NCI-H526 (cell line): ENCODE measurements at regions not wholly inside any gene's neighbourhood (a gene's known extent, or its start where the extent isn't known, plus 50 kb on each side); places are given as distances from the start of the nearest gene placed in this dataset.

Experiments used
- DNase-seq, 2 experiments: peaks; one replicate each; lab custom pipeline; 2025; lab: John Stamatoyannopoulos, UW

DNA sequence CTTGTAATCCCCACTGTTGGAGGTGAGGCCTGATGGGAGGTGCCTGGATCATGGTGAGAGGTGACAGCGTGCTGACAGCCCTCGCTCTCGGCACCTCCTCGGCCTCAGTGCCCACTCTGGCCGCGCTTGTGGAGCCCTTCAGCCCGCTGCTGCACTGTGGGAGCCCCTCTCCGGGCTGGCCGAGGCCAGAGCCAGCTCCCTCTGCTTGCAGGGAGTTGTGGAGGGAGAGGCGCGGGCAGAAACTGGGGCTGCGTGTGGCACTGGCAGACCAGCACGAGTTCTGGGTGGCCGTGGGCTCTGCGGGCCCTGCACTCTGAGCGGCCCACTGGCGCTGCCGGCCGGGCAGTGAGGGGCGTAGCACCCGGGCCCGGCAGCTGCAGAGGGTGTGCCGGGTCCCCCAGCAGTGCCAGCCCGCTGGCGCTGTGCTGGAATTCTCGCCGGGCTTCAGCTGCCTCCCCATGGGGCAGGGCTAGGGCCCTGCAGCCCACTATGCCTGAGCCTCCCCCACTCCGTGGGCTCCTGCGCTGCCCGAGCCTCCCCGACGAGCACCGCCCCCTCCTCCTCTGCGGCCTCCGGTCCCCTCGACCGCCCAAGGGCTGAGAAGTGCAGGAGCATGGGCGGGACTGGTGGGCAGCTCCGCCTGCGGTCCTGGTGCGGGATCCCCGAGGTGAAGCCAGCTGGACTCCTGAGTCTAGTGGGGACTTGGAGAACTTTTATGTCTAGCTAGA is 197.1 kb downstream of the SPP2 start:
- DNase-seq = no peak

DNA sequence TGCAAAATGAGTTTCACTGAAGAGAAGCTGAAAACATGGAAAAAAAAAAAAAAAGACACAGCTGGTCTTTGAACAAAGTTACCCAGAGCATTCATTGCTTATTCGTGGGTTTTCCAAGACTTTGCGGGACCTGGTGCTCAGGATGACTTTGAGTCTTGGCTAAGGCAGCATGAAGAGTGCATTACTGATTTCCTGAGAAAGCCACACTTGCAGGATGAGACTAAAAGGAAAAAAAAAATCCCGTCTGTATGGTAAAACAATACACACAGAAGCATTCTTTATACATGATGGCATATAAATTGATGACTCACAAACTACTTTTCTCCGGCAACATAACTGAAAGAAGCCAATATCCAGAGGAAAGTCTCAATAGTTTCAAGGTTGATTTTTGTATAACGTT is 195.4 kb downstream of the SPP2 start:
- no peak for DNase-seq

DNA sequence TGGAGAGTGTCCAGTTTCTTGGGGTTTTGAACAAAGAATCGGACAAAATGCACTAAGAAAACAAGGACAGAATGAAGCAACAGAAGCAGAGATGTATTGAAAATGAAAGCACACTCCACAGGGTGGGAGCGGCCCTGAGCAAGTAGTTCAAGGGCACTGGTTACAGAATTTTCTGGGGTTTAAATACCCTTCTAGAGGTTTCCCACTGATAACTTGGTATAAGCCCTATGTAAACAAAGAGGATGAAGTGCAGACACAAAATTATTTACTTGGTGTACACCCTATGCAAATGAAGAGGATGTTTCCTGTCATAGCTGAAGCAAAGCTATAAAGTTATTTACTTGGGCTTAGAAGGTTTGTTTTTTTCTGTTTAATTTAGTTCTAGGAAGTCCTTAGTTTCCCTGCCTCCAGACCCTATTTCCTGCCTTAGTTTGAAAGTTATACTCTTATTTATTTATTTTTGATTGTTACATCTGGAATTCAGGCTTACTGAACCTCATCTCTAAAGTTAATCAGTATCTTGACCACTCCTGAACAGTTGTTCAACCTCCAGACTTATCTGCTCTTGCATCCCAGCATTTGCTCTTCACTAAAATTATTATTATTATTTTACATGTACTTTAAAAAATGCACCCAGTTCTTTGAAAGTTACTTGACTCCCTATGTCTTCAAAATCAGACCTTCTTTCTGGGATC is 193.5 kb downstream of the SPP2 start:
- DNase-seq = peak; percentile 16 to 20

DNA sequence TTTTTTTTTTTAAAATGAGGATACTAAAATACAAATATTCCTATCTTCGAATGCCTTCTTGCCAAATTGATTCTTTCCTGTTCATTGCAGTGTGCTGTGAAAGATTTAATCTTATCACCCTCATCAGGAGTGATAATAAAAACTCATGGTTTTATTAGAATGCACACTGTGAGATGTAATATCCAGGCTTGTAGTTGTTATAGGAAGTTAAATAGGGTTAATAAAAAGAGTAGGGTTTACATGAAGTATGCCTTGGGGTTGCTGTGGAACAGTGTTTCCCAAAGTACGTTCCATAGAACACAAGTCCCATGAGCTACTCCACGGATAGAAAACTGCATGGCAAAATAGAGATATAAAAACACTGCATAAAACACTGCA is 191.9 kb downstream of the SPP2 start:
- no peak for DNase-seq

DNA sequence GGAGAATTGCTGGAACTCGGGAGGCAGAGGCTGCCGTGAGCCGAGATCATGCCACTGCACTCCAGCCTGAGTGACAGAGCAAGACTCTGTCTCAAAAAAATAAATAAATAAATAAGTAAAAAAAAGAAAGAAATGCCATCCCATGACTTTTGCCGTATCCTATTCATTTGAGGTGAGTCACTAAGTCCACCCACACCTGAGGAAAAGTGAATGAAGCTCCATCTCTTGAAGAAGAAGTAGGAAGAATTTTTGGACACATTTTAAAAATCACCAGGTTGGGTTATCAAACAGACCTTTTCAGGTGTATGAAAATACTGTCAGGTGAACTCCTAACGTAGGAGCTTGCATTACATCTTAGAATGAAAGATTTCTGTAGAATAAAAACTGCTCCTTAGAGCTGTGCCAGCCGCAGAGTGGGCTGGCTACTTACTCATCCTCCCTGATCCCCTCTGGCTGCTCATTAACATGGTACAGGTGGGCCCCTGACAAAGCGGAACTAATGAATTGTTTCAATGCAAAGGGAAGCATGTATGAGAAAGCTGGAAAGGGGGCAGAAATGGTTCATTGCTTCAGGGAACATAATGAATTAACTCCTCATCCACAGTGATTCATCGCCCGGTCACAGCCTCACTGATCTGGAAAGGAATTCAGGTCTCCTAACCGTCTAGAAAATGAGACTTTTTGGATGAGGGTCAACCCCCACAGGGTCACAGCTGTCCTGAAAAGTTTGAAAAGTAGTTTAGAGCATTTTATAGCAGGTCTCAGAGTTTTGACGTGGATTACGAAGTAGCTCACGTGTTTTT is 191.4 kb downstream of the SPP2 start:
- no peak for DNase-seq

- DNase-seq = no peak
These were observed 190.4 kb downstream of the SPP2 start for GRCh38 chr2:234240917-234241316.

DNA sequence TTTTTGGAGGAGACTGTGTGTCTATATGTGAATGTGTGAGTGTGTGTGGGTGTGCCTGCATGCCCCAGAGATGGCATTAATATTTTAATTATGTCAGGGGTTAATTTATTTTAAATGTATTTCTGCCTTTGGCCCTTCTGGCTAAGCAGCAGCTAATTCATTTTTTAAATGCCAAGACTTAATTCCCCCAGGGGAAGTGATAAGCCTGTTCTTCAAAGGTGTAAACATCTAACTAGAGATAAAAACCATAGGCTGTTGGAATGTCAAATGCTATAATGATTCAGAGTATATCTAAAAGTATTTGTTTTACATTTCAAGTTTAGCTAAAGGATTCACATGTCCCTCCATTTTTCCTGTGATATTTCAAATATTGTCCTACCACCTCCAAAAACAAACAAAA is 184.7 kb downstream of the SPP2 start:
- no peak for DNase-seq

DNA sequence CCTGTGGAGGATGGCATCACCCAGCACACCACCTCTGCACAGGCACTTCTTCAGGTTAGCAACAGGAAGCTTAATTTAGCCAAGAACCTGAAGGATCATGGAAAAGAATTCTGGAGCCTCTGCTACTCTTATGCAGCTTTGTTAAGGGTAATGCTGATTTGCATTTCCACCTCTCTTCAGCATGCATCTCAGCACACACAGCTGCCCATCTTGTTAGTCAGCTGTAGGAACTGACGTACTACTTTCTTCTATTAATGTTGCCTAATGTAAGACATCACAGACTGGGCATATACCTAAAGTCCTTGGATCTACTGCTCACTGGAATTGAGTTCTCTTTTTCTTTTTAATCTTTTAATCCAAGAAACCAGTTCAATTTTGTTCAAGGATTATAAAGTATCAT is 181.0 kb downstream of the SPP2 start:
- DNase-seq = peak; percentile 8 to 31

DNA sequence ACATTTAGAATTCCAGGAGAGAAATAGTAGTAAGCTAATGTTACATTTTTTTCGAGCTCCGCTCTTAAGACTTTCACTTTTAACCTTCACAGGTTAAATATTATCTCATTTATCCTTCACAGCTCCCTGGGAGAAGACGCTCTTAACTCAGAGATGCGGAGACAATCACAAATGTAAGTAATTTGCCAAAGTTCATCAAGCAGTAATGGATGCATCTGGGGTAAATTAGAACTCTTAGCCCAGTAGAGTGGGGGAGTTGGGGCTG is 168.5 kb downstream of the SPP2 start:
- no peak for DNase-seq

- no peak for DNase-seq
These were observed 168.0 kb downstream of the SPP2 start for GRCh38 chr2:234218266-234219045.

GRCh38 chr2:234212534-234212933 is 162.0 kb downstream of the SPP2 start:
- no peak for DNase-seq

DNA sequence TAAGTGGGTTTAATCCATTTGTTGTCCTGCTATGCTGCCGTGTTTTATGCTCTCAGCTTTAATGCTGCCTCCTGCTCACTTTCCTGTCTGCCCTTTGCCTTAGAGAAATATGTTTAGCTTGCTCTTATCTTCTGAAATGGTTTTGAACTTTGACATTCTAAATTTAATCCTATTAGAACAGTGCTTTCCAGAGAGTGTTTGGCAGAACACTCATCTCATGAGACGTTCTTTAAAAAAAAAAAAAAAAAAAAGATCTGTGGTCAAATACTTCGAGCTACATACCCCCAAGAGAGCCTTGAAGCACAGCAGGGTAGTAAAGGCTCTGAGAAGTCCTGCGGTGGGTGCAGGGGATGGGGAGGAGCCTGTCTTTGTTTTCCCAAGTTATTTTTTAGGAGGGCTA is 161.3 kb downstream of the SPP2 start:
- no peak for DNase-seq

DNA sequence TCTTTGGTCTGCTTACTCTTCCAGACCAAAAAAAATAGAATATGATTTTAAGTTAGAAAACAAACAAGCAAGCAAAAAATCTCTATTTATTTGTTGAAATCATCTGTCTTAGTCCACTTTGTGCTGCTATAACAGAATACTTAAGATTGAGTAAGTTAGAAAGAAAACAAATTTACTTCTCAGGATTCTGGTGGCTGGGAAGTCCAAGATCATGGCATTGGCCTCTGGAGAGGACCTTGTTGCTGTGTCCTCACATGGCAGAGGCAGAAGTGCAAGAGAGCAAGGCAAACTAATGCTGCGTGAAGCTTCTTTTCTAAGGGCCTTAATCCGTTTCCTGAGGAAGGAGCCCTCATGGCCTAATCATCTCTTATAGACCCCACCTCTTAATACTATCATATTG is 156.2 kb downstream of the SPP2 start:
- no peak for DNase-seq

DNA sequence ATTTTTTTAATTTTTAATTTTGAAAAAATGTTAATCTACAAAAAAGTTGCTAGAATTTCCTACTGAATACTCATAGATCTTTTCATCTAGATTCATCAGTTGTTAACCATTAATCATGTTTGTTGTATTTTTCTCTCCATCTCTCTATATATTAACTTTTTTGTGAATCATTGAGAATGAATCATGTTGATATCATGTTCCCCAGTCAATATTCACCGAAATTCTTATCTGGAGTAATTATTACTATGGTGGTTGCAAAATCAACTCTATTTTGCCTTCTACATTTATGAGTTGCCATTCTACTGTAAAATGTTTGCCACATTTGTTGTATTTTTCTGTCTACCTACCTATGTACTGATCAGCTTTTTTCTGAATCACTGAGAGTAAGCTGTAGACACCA is 154.0 kb downstream of the SPP2 start:
- no peak for DNase-seq

DNA sequence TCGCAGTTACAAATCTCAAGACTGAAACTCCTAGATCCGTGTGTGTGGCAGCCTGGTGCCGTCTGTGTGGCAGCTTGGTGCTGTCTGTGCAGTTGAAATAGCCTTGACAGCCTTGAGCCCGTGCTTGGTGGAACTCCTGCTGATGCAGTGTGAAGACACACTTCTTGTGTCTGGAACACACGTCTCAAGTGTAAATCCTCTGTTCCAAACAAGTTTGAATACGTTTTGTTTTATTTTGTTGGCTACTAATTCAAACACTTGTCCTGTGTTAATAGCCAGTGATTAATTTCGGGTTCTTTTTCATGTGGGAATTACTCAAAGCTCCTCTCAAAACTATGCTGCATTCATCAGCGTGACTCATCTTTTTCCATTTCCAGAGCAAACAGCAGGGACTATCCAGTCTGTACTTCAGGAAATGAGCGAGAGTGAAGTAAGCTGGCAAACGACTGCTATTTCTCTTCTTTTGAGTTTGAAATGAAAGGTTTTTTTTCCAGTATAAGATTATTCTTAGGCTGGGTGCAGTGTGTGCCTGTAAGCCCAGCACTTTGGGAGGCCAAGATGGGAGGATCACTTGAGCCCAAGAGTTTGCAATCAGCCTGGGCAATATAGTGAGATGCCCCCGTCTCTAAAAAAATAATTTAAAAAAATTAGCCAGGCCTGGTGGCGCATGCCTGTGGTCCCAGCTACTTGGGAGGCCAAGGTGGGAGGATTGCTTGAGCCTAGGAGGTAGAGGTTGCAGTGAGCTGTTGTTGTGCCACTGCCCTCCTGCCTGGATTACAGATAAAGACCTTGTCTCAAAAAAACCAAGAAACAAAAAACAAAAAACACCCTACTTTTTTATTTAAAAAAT is 152.9 kb downstream of the SPP2 start:
- DNase-seq = no peak

DNA sequence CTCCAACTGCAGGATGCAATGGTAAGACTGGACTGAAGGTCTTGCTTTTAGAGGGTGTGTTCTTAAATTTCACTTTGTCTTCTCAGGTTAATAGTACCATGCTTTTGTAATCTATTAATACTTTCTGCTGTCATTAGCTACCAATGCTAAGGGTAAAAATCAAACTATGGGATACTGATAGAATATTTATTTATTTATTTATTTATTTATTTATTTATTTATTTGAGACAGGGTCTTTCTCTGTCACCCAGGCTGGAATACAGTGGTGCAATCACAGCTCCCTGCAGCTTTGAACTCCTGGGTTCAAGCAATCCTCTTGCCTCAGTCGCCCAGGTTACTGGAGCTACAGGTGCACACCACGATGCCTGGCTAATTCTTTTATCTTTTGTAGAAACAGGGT is 152.1 kb downstream of the SPP2 start:
- no peak for DNase-seq

DNA sequence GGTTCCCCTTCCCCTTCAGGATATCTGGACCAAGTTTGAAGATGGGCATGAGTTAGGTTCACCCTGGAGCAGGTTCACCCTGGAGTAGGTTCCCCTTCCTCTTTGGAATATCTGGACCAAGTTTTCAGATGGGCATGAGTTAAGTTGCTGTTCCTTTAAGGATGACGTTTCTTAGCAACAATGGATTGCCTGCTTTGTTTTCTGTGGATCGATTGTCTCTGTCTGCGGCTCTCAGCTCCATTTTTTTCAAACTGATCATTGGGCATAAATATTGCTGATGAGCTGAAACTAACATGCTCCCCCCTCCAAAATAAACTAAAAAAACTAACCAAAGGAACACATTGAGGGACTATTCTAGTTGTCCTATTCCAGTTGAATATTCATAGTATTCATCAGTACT is 149.5 kb downstream of the SPP2 start:
- no peak for DNase-seq

DNA sequence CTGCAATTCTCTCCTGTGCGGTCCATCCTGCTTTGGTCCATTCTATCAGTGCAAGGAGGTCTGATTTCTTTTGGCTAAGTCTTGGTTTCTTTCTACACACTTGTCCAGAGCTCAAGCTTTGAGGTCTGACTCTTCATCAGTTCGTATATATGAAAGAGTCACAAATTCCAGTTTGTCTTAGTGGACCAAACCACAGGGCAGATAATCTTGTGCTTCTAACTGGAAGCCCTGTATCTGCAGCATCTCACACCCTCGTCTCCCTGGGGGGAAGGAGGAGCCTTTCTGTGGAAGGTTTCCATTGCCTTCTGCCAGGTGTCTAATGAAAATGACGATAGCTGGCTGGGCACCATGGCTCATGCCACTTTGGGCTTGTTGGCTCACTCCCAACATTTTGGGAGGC is 148.5 kb downstream of the SPP2 start:
- DNase-seq = no peak

DNA sequence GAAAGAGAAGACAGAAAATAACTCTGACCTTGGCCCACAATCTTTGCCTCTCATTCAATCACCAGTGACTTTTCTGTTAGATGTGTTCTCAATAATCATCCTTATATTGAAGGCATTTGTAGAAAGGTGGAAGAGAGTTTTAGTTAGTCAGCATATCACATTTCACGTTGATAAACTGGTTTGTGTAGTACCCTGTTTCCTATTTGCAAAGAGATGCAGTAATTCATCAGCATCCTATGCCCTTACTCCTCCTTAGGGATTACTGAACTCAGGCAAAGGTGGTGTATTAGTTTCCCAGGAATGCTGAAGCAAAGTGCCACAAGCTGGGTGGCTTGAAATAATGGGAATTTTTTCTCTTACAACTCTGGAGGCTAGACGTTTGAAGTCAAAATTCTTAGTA is 145.0 kb downstream of the SPP2 start:
- DNase-seq = peak in 1 of 2 experiments; percentile 13

GRCh38 chr2:234193977-234194563 is 143.6 kb downstream of the SPP2 start:
- no peak for DNase-seq

- no peak for DNase-seq
These were observed 141.4 kb downstream of the SPP2 start for GRCh38 chr2:234191819-234192407.
